Amygdala (tissue), 56 donors: ENCODE measurements at regions not wholly inside any gene's neighbourhood (a gene's known extent, or its start where the extent isn't known, plus 50 kb on each side); places are given as distances from the start of the nearest gene placed in this dataset.
"Not testable (repeated sequence)": the region's sequence is repeated elsewhere in the genome, so short reads cannot be mapped to it uniquely, and the experiment has no call there.

Experiments
- DNase-seq, 56 donors: peaks; one replicate each; lab custom pipeline; 2025; lab: John Stamatoyannopoulos, UW

GRCh38 chr1:173297798-173298391 lies 90.8 kb upstream of the TNFSF4 start:
- DNase-seq: no peak

- DNase-seq: no peak
Observed at GRCh38 chr1:173300061-173301044, 93.2 kb upstream of the TNFSF4 start.

- no peak for DNase-seq
Observed at GRCh38 chr1:173301507-173301906, 94.4 kb upstream of the TNFSF4 start.

- DNase-seq: no peak
Observed at GRCh38 chr1:173302366-173302765, 95.2 kb upstream of the TNFSF4 start.

GRCh38 chr1:173302890-173303829 lies 96.0 kb upstream of the TNFSF4 start:
- no peak for DNase-seq

- no peak for DNase-seq
Observed at GRCh38 chr1:173303984-173304383, 96.9 kb upstream of the TNFSF4 start.

GRCh38 chr1:173304529-173305227 lies 97.5 kb upstream of the TNFSF4 start:
- no peak for DNase-seq

GRCh38 chr1:173307845-173308244 lies 100.7 kb upstream of the TNFSF4 start:
- no peak for DNase-seq

- DNase-seq: no peak
Observed at GRCh38 chr1:173314656-173315055, 107.5 kb upstream of the TNFSF4 start.

- no peak for DNase-seq
Observed at GRCh38 chr1:173315296-173315695, 108.2 kb upstream of the TNFSF4 start.

GRCh38 chr1:173318788-173319187 lies 111.7 kb upstream of the TNFSF4 start:
- DNase-seq: no peak

GRCh38 chr1:173324352-173324751 lies 117.2 kb upstream of the TNFSF4 start:
- DNase-seq: not testable (repeated sequence)

- not testable (repeated sequence) for DNase-seq
Observed at GRCh38 chr1:173327987-173328386, 120.9 kb upstream of the TNFSF4 start.

GRCh38 chr1:173328961-173329360 lies 121.8 kb upstream of the TNFSF4 start:
- DNase-seq: no peak

GRCh38 chr1:173329726-173330125 lies 122.6 kb upstream of the TNFSF4 start:
- DNase-seq: no peak

- no peak for DNase-seq
Observed at GRCh38 chr1:173330149-173330951, 123.2 kb upstream of the TNFSF4 start.

- DNase-seq: not testable (repeated sequence)
Observed at GRCh38 chr1:173330952-173331548, 123.9 kb upstream of the TNFSF4 start.

- no peak for DNase-seq
Observed at GRCh38 chr1:173332026-173332425, 124.9 kb upstream of the TNFSF4 start.

GRCh38 chr1:173333581-173333980 lies 126.5 kb upstream of the TNFSF4 start:
- DNase-seq: no peak
